BE2C (cell line): ENCODE measurements at regions not wholly inside any gene's neighbourhood (a gene's known extent, or its start where the extent isn't known, plus 50 kb on each side); places are given as distances from the start of the nearest gene placed in this dataset.
A peak's percentile ranks its signal among the peaks of the same experiment; 100 is the strongest.

Source experiments
- DNase-seq: peaks from one replicate; pipeline ENCODE4 v3.0.0-alpha.2; 2020
- H3K27me3 ChIP-seq: fragments of 250-450 bp; sonication (Bioruptor Pico); 2 replicates; pipeline ENCODE4 v1.5.1; 2020; ENCODE audit warnings: mild to moderate bottlenecking
- H3K36me3 ChIP-seq: fragments of 250-450 bp; sonication (Bioruptor Pico); 2 replicates; pipeline ENCODE4 v1.5.1; 2020; ENCODE audit warnings: mild to moderate bottlenecking
- H3K4me1 ChIP-seq: fragments of 250-450 bp; sonication (Bioruptor Pico); 2 replicates; pipeline ENCODE4 v1.5.1; 2020
- H3K4me3 ChIP-seq: 2 replicates; pipeline ENCODE4 v1.5.1; 2011; ENCODE audit warnings: low read depth, low read length
- H3K9me3 ChIP-seq: fragments of 250-450 bp; sonication (Bioruptor Pico); 2 replicates; pipeline ENCODE4 v1.5.1; 2020
- CTCF ChIP-seq: IDR thresholded peaks from 2 replicates; pipeline ENCODE4 v1.5.1; 2012; ENCODE audit warnings: mild to moderate bottlenecking, low read depth, low read length

DNA sequence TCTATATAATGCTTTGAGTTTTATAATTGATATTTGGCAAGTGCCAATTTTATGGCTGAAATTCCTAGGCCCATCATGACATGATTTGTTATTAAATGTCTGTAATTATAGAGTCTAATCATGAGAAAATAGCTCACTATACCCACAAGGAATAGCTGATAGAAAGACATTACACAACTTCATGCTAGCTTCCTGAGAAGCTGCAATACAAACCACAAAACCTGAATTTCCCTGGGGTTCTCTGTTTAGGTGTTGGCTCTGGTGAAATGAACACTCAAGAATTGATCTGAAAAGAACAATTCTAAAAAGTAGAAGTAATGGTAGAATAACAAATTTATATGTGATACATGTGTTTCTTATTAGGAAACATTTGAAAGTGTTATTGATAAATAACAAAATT lies 169.6 kb downstream of the GASK1B start:
- Histone ChIP-seq H3K4me3 (no peak overlapping the region), H3K27me3 (no peaks in the 10 kb centered on the region; the same call in 1 of the 2 replicates), H3K4me1 (no peaks in the 10 kb centered on the region), H3K36me3 (no peaks in the 10 kb centered on the region), H3K9me3 (no peaks in the 10 kb centered on the region)
- DNase-seq, result no peak
- no peak for TF ChIP-seq CTCF

- TF ChIP-seq CTCF, result no peak
- no peaks in the 10 kb centered on the region; the same call in 1 of the 2 replicates for H3K27me3 ChIP-seq
- H3K4me3 ChIP-seq, result no peak overlapping the region
- no peaks in the 10 kb centered on the region for H3K4me1 ChIP-seq
- no peaks in the 10 kb centered on the region for H3K9me3 ChIP-seq
- no peaks in the 10 kb centered on the region for H3K36me3 ChIP-seq
- no peak for DNase-seq
Measured at GRCh38 chr4:158002173-158002572, 170.7 kb downstream of the GASK1B start.

DNA sequence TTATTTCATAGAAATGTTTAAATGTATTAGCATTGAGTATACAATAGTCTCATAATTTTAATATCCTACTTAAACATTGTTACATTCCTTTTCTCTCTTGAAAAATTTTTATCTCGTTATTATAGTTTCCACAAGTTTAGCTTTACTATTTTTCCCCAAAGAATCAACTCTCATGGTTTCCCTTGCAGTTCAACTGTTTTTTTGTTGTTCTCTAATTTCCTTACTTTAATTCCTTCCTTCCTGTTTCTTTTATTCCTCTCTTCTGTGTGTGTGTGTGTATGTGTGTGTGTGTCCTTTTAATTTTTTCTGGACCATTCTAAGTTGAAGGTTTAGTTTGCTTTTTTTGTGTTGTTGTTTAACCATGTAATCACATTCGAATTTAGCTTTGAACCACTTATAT lies 171.1 kb downstream of the GASK1B start:
- Histone ChIP-seq H3K4me1 (no peaks in the 10 kb centered on the region), H3K9me3 (no peaks in the 10 kb centered on the region), H3K4me3 (no peak overlapping the region), H3K36me3 (no peaks in the 10 kb centered on the region), H3K27me3 (no peaks in the 10 kb centered on the region; the same call in 1 of the 2 replicates)
- no peak for TF ChIP-seq CTCF
- no peak for DNase-seq

GRCh38 chr4:157999723-158000122 lies 173.1 kb downstream of the GASK1B start:
- no peak overlapping the region for H3K4me3 ChIP-seq
- no peaks in the 10 kb centered on the region for H3K4me1 ChIP-seq
- no peaks in the 10 kb centered on the region; the same call in 1 of the 2 replicates for H3K27me3 ChIP-seq
- TF ChIP-seq CTCF, result no peak
- DNase-seq, result no peak
- no peaks in the 10 kb centered on the region for H3K9me3 ChIP-seq
- H3K36me3 ChIP-seq, result no peaks in the 10 kb centered on the region

DNA sequence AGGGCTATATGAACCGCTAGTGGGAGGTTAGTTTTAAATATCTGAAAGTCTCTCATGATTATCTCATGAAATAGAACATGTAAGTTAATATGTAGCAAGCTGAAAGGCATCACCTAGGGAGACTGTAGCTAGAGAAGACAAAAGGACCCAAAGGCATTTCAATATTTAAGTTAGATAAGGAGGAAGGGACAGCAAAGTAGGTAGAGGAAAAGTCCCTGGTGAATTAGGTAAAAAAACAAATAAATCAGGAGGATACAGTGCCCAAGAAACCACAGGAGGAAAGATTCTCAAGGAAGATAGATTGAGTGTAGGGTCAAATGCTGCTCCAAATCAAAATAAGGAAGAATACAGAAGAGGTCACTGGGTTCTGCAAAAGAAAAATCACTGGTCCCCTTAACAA lies 175.5 kb downstream of the GASK1B start:
- DNase-seq, result no peak
- H3K36me3 ChIP-seq, result no peaks in the 10 kb centered on the region
- H3K4me1 ChIP-seq, result no peaks in the 10 kb centered on the region
- H3K27me3 ChIP-seq, result no peaks in the 10 kb centered on the region; the same call in 1 of the 2 replicates
- H3K4me3 ChIP-seq, result no peak overlapping the region
- no peaks in the 10 kb centered on the region for H3K9me3 ChIP-seq
- no peak for TF ChIP-seq CTCF

DNA sequence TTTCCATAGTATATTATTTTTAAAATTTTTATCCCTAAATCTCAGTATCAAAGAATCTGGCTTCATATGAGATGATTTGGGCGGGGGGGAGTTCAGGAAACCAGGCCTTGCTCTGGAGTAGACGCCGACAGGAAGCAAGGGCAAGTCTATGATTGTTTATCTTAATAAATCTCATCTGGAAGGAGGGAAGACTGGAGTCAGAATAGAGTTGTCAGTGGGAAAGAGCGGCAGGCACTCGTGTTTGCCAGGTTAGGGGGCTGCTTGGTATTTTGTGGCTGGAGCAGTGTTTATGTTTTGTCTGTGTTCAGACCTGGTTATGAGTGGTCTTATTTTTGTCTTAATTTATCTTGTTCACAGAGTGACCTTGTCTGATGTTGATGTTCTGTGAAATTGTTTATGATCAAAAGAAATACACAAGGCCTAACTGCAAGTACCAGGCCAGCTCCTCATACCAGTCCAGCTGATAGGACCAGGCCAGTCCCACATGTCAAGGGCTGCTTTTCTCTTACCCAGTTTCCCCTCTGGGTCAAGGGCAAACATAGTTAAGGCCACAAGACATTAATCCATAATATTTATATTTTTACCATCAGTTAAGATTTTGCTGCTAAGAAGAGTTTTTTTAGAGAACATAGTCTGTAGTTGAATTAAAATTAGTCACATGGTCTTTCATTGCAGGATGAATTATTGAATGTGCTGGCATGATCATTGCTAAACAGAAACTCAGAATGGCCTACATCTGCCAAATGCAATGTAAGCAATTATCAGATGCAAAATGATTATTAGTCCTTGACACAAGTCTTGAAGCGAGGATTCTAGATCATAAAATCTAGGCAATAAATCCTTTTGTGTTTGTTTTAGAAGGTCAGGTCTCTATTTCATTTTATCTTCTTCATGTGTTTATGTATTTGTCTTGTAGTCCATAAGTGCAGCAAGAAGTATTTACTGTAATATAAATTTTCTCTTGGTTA lies 176.5 kb downstream of the GASK1B start:
- H3K9me3 ChIP-seq, result no peaks in the 10 kb centered on the region
- DNase-seq, result peak; percentile 3
- H3K36me3 ChIP-seq, result no peaks in the 10 kb centered on the region
- H3K4me3 ChIP-seq, result no peak overlapping the region
- H3K4me1 ChIP-seq, result no peaks in the 10 kb centered on the region
- TF ChIP-seq CTCF, result no peak
- H3K27me3 ChIP-seq, result no peaks in the 10 kb centered on the region; the same call in 1 of the 2 replicates
